ENCODE measurements at regions not wholly inside any gene's neighbourhood (a gene's known extent, or its start where the extent isn't known, plus 50 kb on each side); places are given as distances from the start of the nearest gene placed in this dataset.

DNA sequence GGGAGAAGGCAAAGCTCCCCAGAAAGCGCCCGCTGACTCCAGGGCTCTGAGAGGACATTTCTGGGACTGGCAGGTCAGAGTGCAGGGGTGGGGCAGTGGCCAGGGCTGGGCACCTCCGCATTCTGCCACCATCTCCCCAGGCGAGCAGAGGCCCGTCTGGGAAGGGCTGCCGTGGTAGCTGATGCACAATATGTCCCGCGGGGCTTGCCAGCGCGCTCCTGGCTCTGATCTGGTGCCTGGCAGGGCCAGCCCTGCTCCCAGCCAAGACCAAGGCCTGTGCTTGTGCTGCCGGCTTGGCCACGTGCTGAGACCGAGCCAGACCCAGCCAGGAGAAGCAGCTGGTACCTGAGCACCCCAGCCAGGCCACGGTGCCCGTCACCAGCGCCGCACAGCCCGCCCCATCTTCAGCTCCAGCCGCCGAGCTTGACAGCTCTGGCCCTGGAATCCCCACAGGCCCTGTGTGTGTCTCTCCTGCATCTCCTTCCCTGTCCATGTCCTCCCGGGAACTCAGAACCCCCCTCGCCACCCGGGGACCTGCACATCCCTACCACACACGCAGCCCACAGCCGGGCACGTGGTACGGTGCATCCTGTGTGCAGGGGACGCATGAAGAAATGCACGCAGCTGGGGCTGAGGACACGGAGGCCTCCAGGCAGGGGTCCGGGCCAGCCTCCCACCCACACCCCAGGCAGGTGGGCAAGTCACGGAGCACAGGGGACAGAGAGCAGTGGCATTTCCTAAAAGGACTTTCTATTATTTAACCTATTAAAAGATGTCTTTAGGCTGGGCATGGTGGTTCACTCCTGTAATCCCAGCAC is 68.6 kb upstream of the C14orf180 start:
- Histone ChIP-seq H3K4me3 (no peak overlapping the region), H3K36me3 (replicated peaks; ENCODE audit: insufficient read depth, low read depth) (no peaks in the 10 kb centered on the region), H3K4me2 (no peak overlapping the region), H3K27ac (no peak overlapping the region), H3K9me3 (ENCODE audit: low read depth) (no peaks in the 10 kb centered on the region), H4K20me1 (ENCODE audit: insufficient read depth, poor library complexity, severe bottlenecking) (no peaks in the 10 kb centered on the region), H2AFZ (no peak overlapping the region), H3K79me2 (no peaks in the 10 kb centered on the region), H3K9me2 (replicated peaks; ENCODE audit: insufficient read depth) (no peaks in the 10 kb centered on the region), H3K4me1 (ENCODE audit: insufficient read depth) (no peaks in the 10 kb centered on the region), H3K27me3 (no peaks in the 10 kb centered on the region)
- TF ChIP-seq CTCF (IDR thresholded peaks at IDR 0.05; ENCODE audit: poor library complexity) (no peak), EZH2 (IDR thresholded peaks at IDR 0.05; ENCODE audit: borderline replicate concordance) (no peak), EZH2phosphoT487 (IDR thresholded peaks at IDR 0.05; ENCODE audit: low read depth, severe bottlenecking, unreplicated experiment) (no peak)
- 89% methylated on average over 31 of the region's 32 CpGs for WGBS (ENCODE audit: low lambda C conversion rate, missing lambda C conversion rate)
- DNase-seq (ENCODE audit: low spot score), result no peak

DNA sequence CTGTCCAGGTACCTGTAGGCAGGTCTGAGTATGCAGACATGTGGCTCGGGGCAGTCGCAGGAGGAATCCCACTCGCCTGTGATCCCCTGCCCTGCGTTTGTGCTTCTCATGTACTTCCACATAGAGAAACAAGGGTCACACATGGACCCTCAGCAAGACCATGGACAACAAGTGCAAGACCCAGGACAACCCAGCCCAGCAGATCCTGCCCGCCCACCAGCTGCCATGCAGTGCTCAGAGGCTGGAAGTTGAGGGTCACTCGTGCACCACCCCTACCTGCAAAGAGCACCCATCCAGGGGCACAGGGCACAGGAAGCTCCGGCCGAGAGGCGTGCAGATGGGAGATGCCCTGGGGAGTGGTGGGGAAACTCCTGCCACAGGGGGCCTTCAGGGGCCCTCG is 67.5 kb upstream of the C14orf180 start:
- H3K4me2 ChIP-seq, result no peak overlapping the region
- H3K27me3 ChIP-seq, result no peaks in the 10 kb centered on the region
- no peak for TF ChIP-seq CTCF (IDR thresholded peaks at IDR 0.05; ENCODE audit: poor library complexity)
- no peak for TF ChIP-seq EZH2phosphoT487 (IDR thresholded peaks at IDR 0.05; ENCODE audit: low read depth, severe bottlenecking, unreplicated experiment)
- no peak for TF ChIP-seq EZH2 (IDR thresholded peaks at IDR 0.05; ENCODE audit: borderline replicate concordance)
- no peak overlapping the region for H3K4me3 ChIP-seq
- no peaks in the 10 kb centered on the region for H4K20me1 ChIP-seq (ENCODE audit: insufficient read depth, poor library complexity, severe bottlenecking)
- no peak overlapping the region for H2AFZ ChIP-seq
- no peaks in the 10 kb centered on the region for H3K4me1 ChIP-seq (ENCODE audit: insufficient read depth)
- DNase-seq (ENCODE audit: low spot score), result no peak
- no peaks in the 10 kb centered on the region for H3K79me2 ChIP-seq
- no peaks in the 10 kb centered on the region for H3K36me3 ChIP-seq (replicated peaks; ENCODE audit: insufficient read depth, low read depth)
- no peak overlapping the region for H3K27ac ChIP-seq
- WGBS (ENCODE audit: low lambda C conversion rate, missing lambda C conversion rate), result 89% methylated on average over 10 of the region's 10 CpGs
- H3K9me2 ChIP-seq (replicated peaks; ENCODE audit: insufficient read depth), result no peaks in the 10 kb centered on the region
- H3K9me3 ChIP-seq (ENCODE audit: low read depth), result no peaks in the 10 kb centered on the region

DNA sequence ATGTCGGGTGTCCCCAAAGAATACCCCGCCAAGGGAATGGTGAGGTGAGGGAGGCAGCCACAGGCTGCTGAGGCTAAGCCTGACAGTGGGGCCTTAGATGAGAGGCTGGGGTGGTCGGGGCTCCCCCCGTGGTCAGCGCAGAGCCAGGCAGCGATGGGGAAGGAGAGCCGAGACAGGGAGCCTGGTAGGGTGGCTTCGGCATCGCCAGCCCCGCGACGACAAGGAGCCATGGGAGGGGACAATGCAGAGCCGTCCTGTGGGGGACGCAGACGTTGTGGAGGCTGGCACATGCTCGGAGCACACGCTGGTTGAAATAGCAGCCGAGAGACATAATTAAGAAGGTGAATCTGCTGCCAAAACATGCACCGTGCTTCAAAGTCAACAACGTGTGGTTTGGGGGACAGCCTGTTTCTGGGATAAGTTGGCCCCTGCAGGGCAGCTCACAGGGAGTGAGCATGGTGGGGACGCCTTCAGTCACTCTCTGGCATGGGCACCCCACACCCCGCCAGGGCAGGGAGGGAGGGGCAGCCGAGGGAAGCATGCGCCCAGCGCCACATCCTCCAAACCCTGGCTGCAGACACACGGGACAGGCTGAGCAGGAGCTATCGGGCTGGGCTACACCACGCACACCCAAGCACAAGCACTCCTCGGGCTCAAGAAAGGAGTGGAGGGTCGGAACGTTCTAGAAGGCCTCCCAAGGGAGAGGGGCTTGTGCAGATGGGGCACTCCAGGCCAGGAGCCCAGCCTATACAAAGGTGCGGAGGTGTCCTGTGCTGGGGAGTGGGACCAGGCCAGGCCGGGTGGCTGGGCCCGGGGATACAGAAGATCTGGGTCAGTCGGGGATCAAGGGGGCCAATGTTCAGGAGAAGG is 66.6 kb upstream of the C14orf180 start:
- TF ChIP-seq CTCF (IDR thresholded peaks at IDR 0.05; ENCODE audit: poor library complexity), result no peak
- no peak for TF ChIP-seq EZH2 (IDR thresholded peaks at IDR 0.05; ENCODE audit: borderline replicate concordance)
- TF ChIP-seq EZH2phosphoT487 (IDR thresholded peaks at IDR 0.05; ENCODE audit: low read depth, severe bottlenecking, unreplicated experiment), result no peak
- no peak overlapping the region for H2AFZ ChIP-seq
- WGBS (ENCODE audit: low lambda C conversion rate, missing lambda C conversion rate), result 84% methylated on average over 35 of the region's 35 CpGs

More for the DNA sequence above, 66.6 kb upstream of the C14orf180 start:
- no peaks in the 10 kb centered on the region for H3K79me2 ChIP-seq
- H3K27me3 ChIP-seq, result no peaks in the 10 kb centered on the region
- H3K36me3 ChIP-seq (replicated peaks; ENCODE audit: insufficient read depth, low read depth), result no peaks in the 10 kb centered on the region
- no peak overlapping the region for H3K4me3 ChIP-seq
- no peaks in the 10 kb centered on the region for H3K9me3 ChIP-seq (ENCODE audit: low read depth)
- H3K4me2 ChIP-seq, result no peak overlapping the region
- no peaks in the 10 kb centered on the region for H3K9me2 ChIP-seq (replicated peaks; ENCODE audit: insufficient read depth)
- no peaks in the 10 kb centered on the region for H3K4me1 ChIP-seq (ENCODE audit: insufficient read depth)
- no peaks in the 10 kb centered on the region for H4K20me1 ChIP-seq (ENCODE audit: insufficient read depth, poor library complexity, severe bottlenecking)
- no peak for DNase-seq (ENCODE audit: low spot score)
- H3K27ac ChIP-seq, result no peak overlapping the region
